HG03280 (cell line): ENCODE measurements at regions not wholly inside any gene's neighbourhood (a gene's known extent, or its start where the extent isn't known, plus 50 kb on each side); places are given as distances from the start of the nearest gene placed in this dataset.

Source experiments
- ATAC-seq: cut with Tn5 transposase; IDR thresholded peaks from one replicate; pipeline ENCODE4 v1.9.1; 2021; ENCODE audit warnings: mild to moderate bottlenecking, moderate library complexity; ENCODE audit not compliant: unreplicated experiment

GRCh38 chr4:62917649-62918048, 1491.6 kb downstream of the TECRL start:
- no peak for ATAC-seq

GRCh38 chr4:62914758-62915157, 1494.5 kb downstream of the TECRL start:
- no peak for ATAC-seq

- no peak for ATAC-seq
These were observed 1496.2 kb downstream of the TECRL start for GRCh38 chr4:62913065-62913464.

- no peak for ATAC-seq
These were observed 1496.7 kb downstream of the TECRL start for GRCh38 chr4:62912531-62912930.

GRCh38 chr4:62909238-62909637, 1500.0 kb downstream of the TECRL start:
- no peak for ATAC-seq

GRCh38 chr4:62901101-62901500, 1508.1 kb downstream of the TECRL start:
- no peak for ATAC-seq

GRCh38 chr4:62899646-62900364, 1509.4 kb downstream of the TECRL start:
- ATAC-seq, result no peak

- no peak for ATAC-seq
These were observed 1511.1 kb downstream of the TECRL start for GRCh38 chr4:62898115-62898514.

- no peak for ATAC-seq
These were observed 1512.5 kb downstream of the TECRL start for GRCh38 chr4:62896721-62897120.

- no peak for ATAC-seq
These were observed 1527.3 kb downstream of the TECRL start for GRCh38 chr4:62881901-62882300.

GRCh38 chr4:62881210-62881609, 1528.0 kb downstream of the TECRL start:
- no peak for ATAC-seq

- no peak for ATAC-seq
These were observed 1536.4 kb downstream of the TECRL start for GRCh38 chr4:62872856-62873255.

- no peak for ATAC-seq
These were observed 1538.2 kb downstream of the TECRL start for GRCh38 chr4:62871078-62871477.

- ATAC-seq, result no peak
These were observed 1538.8 kb downstream of the TECRL start for GRCh38 chr4:62870451-62870850.

- ATAC-seq, result no peak
These were observed 1544.0 kb downstream of the TECRL start for GRCh38 chr4:62865261-62865660.

- no peak for ATAC-seq
These were observed 1559.6 kb downstream of the TECRL start for GRCh38 chr4:62849696-62850095.

GRCh38 chr4:62835631-62836030, 1573.6 kb downstream of the TECRL start:
- ATAC-seq, result no peak

- no peak for ATAC-seq
These were observed 1586.9 kb downstream of the TECRL start for GRCh38 chr4:62822306-62822705.

- no peak for ATAC-seq
These were observed 1592.7 kb downstream of the TECRL start for GRCh38 chr4:62816566-62816965.

GRCh38 chr4:62814510-62815047, 1594.7 kb downstream of the TECRL start:
- ATAC-seq, result no peak

- no peak for ATAC-seq
These were observed 1602.4 kb downstream of the TECRL start for GRCh38 chr4:62806816-62807215.

- ATAC-seq, result no peak
These were observed 1603.9 kb downstream of the ADGRL3 start for GRCh38 chr4:62804075-62804474.

- no peak for ATAC-seq
These were observed 1597.1 kb downstream of the ADGRL3 start for GRCh38 chr4:62797221-62797620.
